Endodermal cell (in vitro differentiated cells): ENCODE measurements at regions not wholly inside any gene's neighbourhood (a gene's known extent, or its start where the extent isn't known, plus 50 kb on each side); places are given as distances from the start of the nearest gene placed in this dataset.
"Not testable (repeated sequence)": the region's sequence is repeated elsewhere in the genome, so short reads cannot be mapped to it uniquely, and the experiment has no call there.

Experiments used
- DNase-seq: peaks from one replicate; pipeline ENCODE4 v3.0.0-alpha.2; 2017
- H3K27ac ChIP-seq: 2 replicates; pipeline ENCODE4 v1.5.1; 2013; ENCODE audit warnings: mild to moderate bottlenecking, low read depth, low read length, moderate library complexity
- H3K27me3 ChIP-seq: 2 replicates; pipeline ENCODE4 v1.6.1; 2013; ENCODE audit warnings: mild to moderate bottlenecking, low read length, moderate library complexity; ENCODE audit not compliant: insufficient read depth, control insufficient read depth, poor library complexity, severe bottlenecking
- H3K36me3 ChIP-seq: 2 replicates; pipeline ENCODE4 v1.7.0; 2013; ENCODE audit warnings: mild to moderate bottlenecking, low read length, moderate library complexity; ENCODE audit not compliant: control insufficient read depth, insufficient read depth
- H3K4me1 ChIP-seq: one replicate; pipeline ENCODE4 v1.7.0; 2013; ENCODE audit warnings: low read length; ENCODE audit not compliant: control insufficient read depth, insufficient read depth
- H3K4me3 ChIP-seq: 2 replicates; pipeline ENCODE4 v1.5.1; 2013; ENCODE audit warnings: mild to moderate bottlenecking, low read length, moderate library complexity
- H3K9ac ChIP-seq: 2 replicates; pipeline ENCODE4 v1.6.1; 2013; ENCODE audit warnings: mild to moderate bottlenecking, low read length, moderate library complexity; ENCODE audit not compliant: poor library complexity, severe bottlenecking; ENCODE audit errors: extremely low read depth
- H3K9me3 ChIP-seq: 2 replicates; pipeline ENCODE4 v1.6.1; 2013; ENCODE audit warnings: mild to moderate bottlenecking, low read length, moderate library complexity; ENCODE audit not compliant: control insufficient read depth
- H3K27ac Mint-ChIP-seq: 2 replicates; pipeline ENCODE4 v1.8.0; 2020; ENCODE audit warnings: mixed read lengths
- H3K27me3 Mint-ChIP-seq: 2 replicates; pipeline ENCODE4 v1.8.0; 2021; ENCODE audit warnings: mild to moderate bottlenecking, mixed read lengths; ENCODE audit not compliant: insufficient read depth
- H3K36me3 Mint-ChIP-seq: 2 replicates; pipeline ENCODE4 v1.8.0; 2020; ENCODE audit warnings: low read depth, mixed read lengths
- H3K4me1 Mint-ChIP-seq: 2 replicates; pipeline ENCODE4 v1.8.0; 2020; ENCODE audit warnings: mixed read lengths
- H3K4me3 Mint-ChIP-seq: 2 replicates; pipeline ENCODE4 v1.8.0; 2020; ENCODE audit warnings: mild to moderate bottlenecking, moderate library complexity, mixed read lengths
- H3K9me3 Mint-ChIP-seq: 2 replicates; pipeline ENCODE4 v1.8.0; 2020; ENCODE audit warnings: mild to moderate bottlenecking, mixed read lengths
- CTCF ChIP-seq: fragments of 200-600 bp; sonication (generic); conservative IDR thresholded peaks from 2 replicates; pipeline ENCODE4 v1.5.0; 2021; ENCODE audit warnings: antibody characterized with exemption, mild to moderate bottlenecking
- WGBS, 2 experiments: methylation state at CpG; one replicate each; pipeline versions ENCODE4 v1.1.5 to v1.1.7; 2013; ENCODE audit warnings: missing lambda C conversion rate in 2 of 2, mixed read lengths in 1 of 2; ENCODE audit not compliant: insufficient coverage in 1 of 2, insufficient read length in 1 of 2; 5-methylcytosine and 5-hydroxymethylcytosine counted together

GRCh38 chr12:84035766-84036165, 876.8 kb downstream of the SLC6A15 start:
- Mint-ChIP-seq H3K27ac (no peak overlapping the region), H3K27me3 (peaks cover 4% of the 10 kb centered on the region), H3K4me3 (no peak overlapping the region), H3K4me1 (peaks cover 9% of the 10 kb centered on the region), H3K36me3 (peaks cover 4% of the 10 kb centered on the region), H3K9me3 (peaks cover 16% of the 10 kb centered on the region)
- Histone ChIP-seq H3K27me3 (no peaks in the 10 kb centered on the region), H3K27ac (no peak overlapping the region), H3K36me3 (no peaks in the 10 kb centered on the region), H3K9ac (no peak overlapping the region), H3K4me3 (no peak overlapping the region), H3K4me1 (no peaks in the 10 kb centered on the region), H3K9me3 (peaks cover 15% of the 10 kb centered on the region)
- no peak for DNase-seq
- 96% methylated on average over 3 of the region's 3 CpGs; no CpG with 5 or more reads in 1 of the 2 experiments for WGBS, 2 experiments
- no peak for TF ChIP-seq CTCF

GRCh38 chr12:84034871-84035270, 877.7 kb downstream of the SLC6A15 start:
- DNase-seq = no peak
- Mint-ChIP-seq H3K36me3 (peaks cover 4% of the 10 kb centered on the region), H3K4me3 (no peak overlapping the region), H3K27ac (no peak overlapping the region), H3K27me3 (peaks cover 4% of the 10 kb centered on the region), H3K9me3 (peaks cover 16% of the 10 kb centered on the region), H3K4me1 (peaks cover 9% of the 10 kb centered on the region)
- peaks cover 15% of the 10 kb centered on the region for H3K9me3 ChIP-seq
- no peaks in the 10 kb centered on the region for H3K27me3 ChIP-seq
- no peaks in the 10 kb centered on the region for H3K36me3 ChIP-seq
- H3K4me1 ChIP-seq = no peaks in the 10 kb centered on the region
- WGBS, 2 experiments = 42 to 50% methylated on average over 2 of the region's 2 CpGs
- no peak overlapping the region for H3K9ac ChIP-seq
- TF ChIP-seq CTCF = no peak
- no peak overlapping the region for H3K4me3 ChIP-seq
- H3K27ac ChIP-seq = no peak overlapping the region

GRCh38 chr12:84033162-84033561, 879.4 kb downstream of the SLC6A15 start:
- H3K4me3 Mint-ChIP-seq = no peak overlapping the region
- H3K4me1 ChIP-seq = no peaks in the 10 kb centered on the region
- H3K9ac ChIP-seq = no peak overlapping the region
- H3K9me3 ChIP-seq = peaks cover 15% of the 10 kb centered on the region
- H3K27me3 ChIP-seq = no peaks in the 10 kb centered on the region
- no peak overlapping the region for H3K27ac ChIP-seq
- H3K27ac Mint-ChIP-seq = no peak overlapping the region
- 89 to 93% methylated on average over 6 to 8 of the region's 8 CpGs for WGBS, 2 experiments
- H3K27me3 Mint-ChIP-seq = peaks cover 4% of the 10 kb centered on the region
- no peak for DNase-seq
- peaks cover 13% of the 10 kb centered on the region for H3K9me3 Mint-ChIP-seq
- no peaks in the 10 kb centered on the region for H3K36me3 ChIP-seq
- peaks cover 4% of the 10 kb centered on the region for H3K36me3 Mint-ChIP-seq
- peaks cover 4% of the 10 kb centered on the region for H3K4me1 Mint-ChIP-seq
- H3K4me3 ChIP-seq = no peak overlapping the region
- TF ChIP-seq CTCF = no peak

GRCh38 chr12:84018556-84019179, 893.9 kb downstream of the SLC6A15 start:
- peaks cover 13% of the 10 kb centered on the region for H3K9me3 Mint-ChIP-seq
- not testable (repeated sequence) for H3K27me3 ChIP-seq, H3K4me3 ChIP-seq, H3K9ac ChIP-seq, H3K27ac Mint-ChIP-seq, H3K27ac ChIP-seq, H3K27me3 Mint-ChIP-seq, H3K36me3 Mint-ChIP-seq, H3K9me3 ChIP-seq, H3K36me3 ChIP-seq, H3K4me1 Mint-ChIP-seq, H3K4me1 ChIP-seq, H3K4me3 Mint-ChIP-seq
- DNase-seq = peak; percentile 67
- WGBS, 2 experiments = 86 to 91% methylated on average over 4 to 5 of the region's 6 CpGs
